ENCODE measurements at regions not wholly inside any gene's neighbourhood (a gene's known extent, or its start where the extent isn't known, plus 50 kb on each side); places are given as distances from the start of the nearest gene placed in this dataset.

DNA sequence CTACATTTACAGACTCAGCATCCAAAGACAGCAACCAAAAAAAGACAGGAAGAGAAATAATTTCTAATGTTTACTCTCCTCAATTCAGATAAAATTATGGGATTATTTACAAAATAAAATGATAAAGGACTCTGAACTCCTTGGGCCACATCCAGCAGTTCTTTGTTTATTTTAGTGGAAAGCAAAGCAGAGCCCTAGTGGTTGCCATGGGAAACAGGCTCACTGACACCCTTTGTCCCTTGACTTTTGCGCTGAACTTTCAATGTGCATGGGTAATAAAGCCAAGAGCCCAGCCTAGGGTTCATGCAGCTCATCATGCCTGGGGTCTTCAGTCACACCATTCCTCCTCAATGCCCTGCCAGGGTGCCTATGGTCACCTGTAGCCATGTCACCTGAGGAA, 442.6 kb upstream of the IGFBP3 start:
- no peak for TF ChIP-seq CTCF (IDR thresholded peaks at IDR 0.05; ENCODE audit: low read depth, low read length)

DNA sequence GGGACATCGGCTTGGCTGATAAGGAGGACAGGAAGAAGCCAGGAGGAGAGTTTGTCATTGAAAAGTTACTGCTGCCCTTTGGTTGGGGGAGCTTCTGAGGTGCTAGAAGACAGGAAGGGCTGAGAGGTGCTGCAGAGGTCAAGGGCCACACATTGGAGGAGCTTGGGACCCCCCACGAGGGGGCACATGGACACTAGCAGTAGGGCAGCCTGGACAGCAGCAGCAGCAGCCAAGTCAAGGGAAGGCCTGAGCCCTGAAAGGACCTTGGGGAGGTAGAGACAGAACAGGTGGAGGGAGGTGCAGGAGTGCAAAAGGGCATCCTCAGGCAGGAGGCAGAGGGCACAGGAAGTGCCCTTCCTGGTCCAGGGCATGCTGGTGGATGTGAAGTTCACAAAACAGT, 439.7 kb upstream of the IGFBP3 start:
- no peak for TF ChIP-seq CTCF (IDR thresholded peaks at IDR 0.05; ENCODE audit: low read depth, low read length)
- H3K4me3 ChIP-seq (ENCODE audit: low read depth, low read length): no peak overlapping the region

More for the DNA sequence above, 442.6 kb upstream of the IGFBP3 start:
- H3K4me3 ChIP-seq (ENCODE audit: low read depth, low read length): no peak overlapping the region

- TF ChIP-seq CTCF (IDR thresholded peaks at IDR 0.05; ENCODE audit: low read depth, low read length): no peak
- H3K4me3 ChIP-seq (ENCODE audit: low read depth, low read length): no peak overlapping the region
These were observed 439.2 kb upstream of the IGFBP3 start for GRCh38 chr7:46360296-46360695.

GRCh38 chr7:46357851-46358250, 436.8 kb upstream of the IGFBP3 start:
- H3K4me3 ChIP-seq (ENCODE audit: low read depth, low read length): no peak overlapping the region
- TF ChIP-seq CTCF (IDR thresholded peaks at IDR 0.05; ENCODE audit: low read depth, low read length): no peak

GRCh38 chr7:46357290-46357689, 436.2 kb upstream of the IGFBP3 start:
- no peak for TF ChIP-seq CTCF (IDR thresholded peaks at IDR 0.05; ENCODE audit: low read depth, low read length)
- H3K4me3 ChIP-seq (ENCODE audit: low read depth, low read length): no peak overlapping the region

- no peak overlapping the region for H3K4me3 ChIP-seq (ENCODE audit: low read depth, low read length)
- no peak for TF ChIP-seq CTCF (IDR thresholded peaks at IDR 0.05; ENCODE audit: low read depth, low read length)
These were observed 435.3 kb upstream of the IGFBP3 start for GRCh38 chr7:46356371-46356770.

DNA sequence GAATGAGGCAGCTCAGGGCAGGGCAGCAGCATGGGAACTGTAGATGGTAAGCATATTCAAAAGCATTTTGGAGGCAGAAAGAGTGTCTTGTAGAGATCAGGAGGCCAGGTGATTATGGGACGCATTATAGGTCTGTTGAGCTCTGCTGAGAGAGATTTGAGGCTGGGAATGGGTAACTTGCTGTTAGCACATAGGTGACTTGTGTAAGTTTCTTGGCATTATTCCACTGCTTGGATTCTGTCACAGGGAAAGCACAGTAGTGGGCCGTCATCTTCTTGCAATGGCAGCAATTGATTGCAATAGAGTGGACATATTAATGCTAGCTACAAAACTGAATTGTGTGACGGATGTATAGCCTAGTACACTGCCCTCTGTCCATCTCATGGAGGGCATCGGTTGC, 434.3 kb upstream of the IGFBP3 start:
- no peak overlapping the region for H3K4me3 ChIP-seq (ENCODE audit: low read depth, low read length)
- no peak for TF ChIP-seq CTCF (IDR thresholded peaks at IDR 0.05; ENCODE audit: low read depth, low read length)

All from WI38 (cell line).